AG09309 (cell line): ENCODE measurements at regions not wholly inside any gene's neighbourhood (a gene's known extent, or its start where the extent isn't known, plus 50 kb on each side); places are given as distances from the start of the nearest gene placed in this dataset.
"Not testable (repeated sequence)": the region's sequence is repeated elsewhere in the genome, so short reads cannot be mapped to it uniquely, and the experiment has no call there.

Experiments
- DNase-seq: peaks from one replicate; pipeline ENCODE4 v3.0.0-alpha.2; 2010; ENCODE audit warnings: low read depth
- H3K4me3 ChIP-seq: 2 replicates; pipeline ENCODE4 v1.5.1; 2011; ENCODE audit warnings: mild to moderate bottlenecking, low read depth, low read length, moderate library complexity; ENCODE audit not compliant: control insufficient read depth
- TF ChIP-seq, protein P1 (sequence below): IDR thresholded peaks from 2 replicates; pipeline ENCODE4 v1.5.1; 2011; ENCODE audit warnings: mild to moderate bottlenecking, low read depth, low read length, inconsistent platforms; ENCODE audit not compliant: insufficient read depth, control insufficient read depth; ENCODE audit errors: missing control alignments

GRCh38 chr17:13837417-13837816 lies 231.9 kb upstream of the COX10 start:
- TF ChIP-seq, protein P1, sequence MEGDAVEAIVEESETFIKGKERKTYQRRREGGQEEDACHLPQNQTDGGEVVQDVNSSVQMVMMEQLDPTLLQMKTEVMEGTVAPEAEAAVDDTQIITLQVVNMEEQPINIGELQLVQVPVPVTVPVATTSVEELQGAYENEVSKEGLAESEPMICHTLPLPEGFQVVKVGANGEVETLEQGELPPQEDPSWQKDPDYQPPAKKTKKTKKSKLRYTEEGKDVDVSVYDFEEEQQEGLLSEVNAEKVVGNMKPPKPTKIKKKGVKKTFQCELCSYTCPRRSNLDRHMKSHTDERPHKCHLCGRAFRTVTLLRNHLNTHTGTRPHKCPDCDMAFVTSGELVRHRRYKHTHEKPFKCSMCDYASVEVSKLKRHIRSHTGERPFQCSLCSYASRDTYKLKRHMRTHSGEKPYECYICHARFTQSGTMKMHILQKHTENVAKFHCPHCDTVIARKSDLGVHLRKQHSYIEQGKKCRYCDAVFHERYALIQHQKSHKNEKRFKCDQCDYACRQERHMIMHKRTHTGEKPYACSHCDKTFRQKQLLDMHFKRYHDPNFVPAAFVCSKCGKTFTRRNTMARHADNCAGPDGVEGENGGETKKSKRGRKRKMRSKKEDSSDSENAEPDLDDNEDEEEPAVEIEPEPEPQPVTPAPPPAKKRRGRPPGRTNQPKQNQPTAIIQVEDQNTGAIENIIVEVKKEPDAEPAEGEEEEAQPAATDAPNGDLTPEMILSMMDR: no peak
- no peak for DNase-seq
- no peak overlapping the region for H3K4me3 ChIP-seq

DNA sequence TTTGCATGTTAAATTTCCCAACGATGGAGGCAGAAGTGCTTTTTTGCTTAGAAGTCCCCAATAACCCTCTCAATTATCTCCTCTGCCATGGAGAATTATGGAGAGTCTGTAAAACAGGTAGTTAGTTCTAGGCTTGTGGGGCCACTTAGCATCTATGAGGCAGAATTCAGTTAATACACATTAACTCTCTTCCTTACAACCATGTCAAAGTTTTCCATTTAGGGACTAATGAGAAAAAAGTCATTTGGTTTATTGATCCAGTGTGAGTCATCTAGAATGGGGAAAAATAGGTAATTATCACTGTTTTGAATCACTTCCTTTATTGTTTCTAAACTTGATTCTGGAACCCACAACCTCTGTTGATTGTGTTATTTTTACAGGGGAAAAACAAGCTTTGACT lies 229.1 kb upstream of the COX10 start:
- TF ChIP-seq, protein P1: no peak
- no peak overlapping the region for H3K4me3 ChIP-seq
- no peak for DNase-seq

DNA sequence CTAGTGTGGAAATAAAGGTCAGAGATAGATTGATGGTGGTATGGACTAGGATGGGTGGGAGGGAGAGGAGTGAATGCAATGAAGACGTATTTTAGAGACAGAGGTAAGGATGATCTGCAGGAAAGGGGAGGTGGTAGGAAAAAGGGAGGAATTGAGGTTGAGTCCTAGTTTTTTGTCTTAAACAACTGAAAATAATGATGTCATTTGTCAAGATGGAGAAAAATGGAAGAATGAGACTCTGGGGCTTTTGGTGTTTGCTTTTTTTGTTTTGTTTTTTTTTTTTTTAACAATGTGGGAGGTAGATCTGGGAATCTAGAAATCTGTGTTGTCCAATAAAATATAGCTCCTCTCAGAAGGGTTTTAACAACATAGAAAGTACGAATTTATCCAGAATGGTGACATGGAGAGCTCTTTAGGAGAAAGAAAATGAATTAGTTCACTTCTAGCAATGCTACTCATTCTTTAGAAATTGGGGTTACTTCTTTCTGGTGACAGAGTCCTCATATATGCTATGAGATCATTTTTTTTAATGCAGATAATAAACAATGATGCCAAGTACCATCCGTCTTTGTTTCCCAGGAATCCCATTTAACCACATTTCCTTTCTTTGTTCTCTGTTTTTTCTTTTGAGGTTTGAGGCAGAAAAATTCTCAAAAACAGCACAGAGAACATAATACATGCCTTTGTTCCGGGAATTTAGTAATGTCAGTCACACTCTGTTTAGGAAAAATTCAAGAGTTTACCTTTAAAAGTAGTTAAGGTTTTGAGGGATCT lies 225.3 kb upstream of the COX10 start:
- TF ChIP-seq, protein P1: no peak
- DNase-seq: no peak
- no peak overlapping the region for H3K4me3 ChIP-seq

GRCh38 chr17:13851889-13852288 lies 217.4 kb upstream of the COX10 start:
- no peak overlapping the region for H3K4me3 ChIP-seq
- TF ChIP-seq, protein P1: no peak
- DNase-seq: no peak

DNA sequence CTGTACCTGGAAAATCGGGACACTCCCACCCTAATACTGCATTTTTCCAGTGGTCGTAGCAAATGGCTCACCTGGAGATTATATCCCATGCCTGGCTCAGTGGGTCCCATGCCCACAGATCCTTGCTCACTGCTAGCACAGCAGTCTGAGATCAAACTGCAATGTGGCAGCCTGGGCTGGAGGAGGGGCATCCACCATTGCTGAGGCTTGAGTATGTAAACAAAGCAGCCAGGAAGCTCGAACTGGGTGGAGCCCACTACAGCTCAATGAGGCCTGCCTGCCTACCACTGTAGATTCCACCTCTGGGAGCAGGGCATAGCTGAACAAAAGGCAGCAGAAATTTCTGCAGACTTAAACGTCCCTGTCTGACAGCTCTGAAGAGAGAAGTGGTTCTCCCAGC lies 213.6 kb upstream of the COX10 start:
- not testable (repeated sequence) for DNase-seq, H3K4me3 ChIP-seq

DNA sequence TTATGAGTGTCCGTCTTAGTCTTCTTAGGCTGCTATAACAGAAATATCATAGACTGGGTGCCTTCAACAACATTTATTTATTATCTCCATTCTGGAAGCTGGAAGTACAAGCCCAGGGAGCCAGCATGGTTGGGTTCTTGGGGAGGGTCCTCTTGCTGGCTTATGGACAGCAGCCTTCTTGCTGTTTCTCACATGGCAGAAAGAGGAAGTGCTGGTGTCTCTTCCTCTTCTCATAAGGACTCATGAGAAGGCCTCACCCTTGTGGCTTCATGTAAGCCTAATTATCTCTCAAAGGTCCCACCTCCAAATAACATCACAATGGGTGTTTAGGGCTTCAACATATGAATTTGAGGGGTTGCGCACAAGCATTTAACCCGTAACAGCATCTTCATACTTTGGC lies 207.0 kb upstream of the COX10 start:
- TF ChIP-seq, protein P1: no peak
- no peak for DNase-seq
- H3K4me3 ChIP-seq: no peak overlapping the region

DNA sequence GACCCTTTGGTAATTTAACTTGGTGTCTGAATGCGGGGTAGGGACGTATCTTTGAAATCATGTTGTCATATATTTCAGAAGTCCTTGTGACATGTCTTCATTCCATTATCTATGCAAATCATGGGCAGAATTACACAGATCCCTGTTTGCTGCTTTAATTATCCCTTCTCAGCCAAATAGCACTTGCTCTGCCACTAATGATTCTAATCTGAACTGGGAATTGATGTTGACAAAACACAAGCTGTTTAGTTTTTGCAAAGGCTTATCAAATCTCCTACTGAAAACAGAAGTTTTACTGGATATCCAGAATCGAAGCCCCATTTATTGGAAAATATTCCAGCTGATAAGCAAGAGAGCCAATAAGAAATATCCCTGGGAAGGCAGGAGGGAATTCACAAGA lies 205.9 kb upstream of the COX10 start:
- H3K4me3 ChIP-seq: no peak overlapping the region
- TF ChIP-seq, protein P1: no peak
- DNase-seq: no peak
